Bronchial epithelial cell (primary cell): ENCODE measurements at regions not wholly inside any gene's neighbourhood (a gene's known extent, or its start where the extent isn't known, plus 50 kb on each side); places are given as distances from the start of the nearest gene placed in this dataset.
"Not testable (repeated sequence)": the region's sequence is repeated elsewhere in the genome, so short reads cannot be mapped to it uniquely, and the experiment has no call there.

ENCODE experiments used
- DNase-seq: peaks from one replicate; pipeline ENCODE4 v3.0.0-alpha.2; 2010; ENCODE audit warnings: low read depth
- FAIRE-seq: peaks from 2 replicates; lab custom pipeline; 2011; peaks lifted over from hg19 to GRCh38; lab: Jason Lieb, UNC
- H3K27me3 ChIP-seq: 2 replicates; pipeline ENCODE4 v1.5.1; 2011; ENCODE audit warnings: low read length; ENCODE audit not compliant: control insufficient read depth, insufficient read depth
- H3K36me3 ChIP-seq: 2 replicates; pipeline ENCODE4 v1.5.1; 2011; ENCODE audit warnings: low read length; ENCODE audit not compliant: control insufficient read depth, insufficient read depth
- H3K4me3 ChIP-seq: 2 replicates; pipeline ENCODE4 v1.5.1; 2011; ENCODE audit warnings: mild to moderate bottlenecking, low read depth, low read length, control low read depth
- CTCF ChIP-seq: IDR thresholded peaks from 2 replicates; pipeline ENCODE4 v1.5.1; 2011; ENCODE audit warnings: mild to moderate bottlenecking, moderate library complexity, low read length, control low read depth, inconsistent platforms; ENCODE audit not compliant: insufficient read depth, severe bottlenecking

GRCh38 chr14:71355324-71356201, 448.3 kb downstream of the PCNX1 start:
- H3K27me3 ChIP-seq = no peaks in the 10 kb centered on the region
- TF ChIP-seq CTCF = no peak
- DNase-seq (peak; percentile 58), FAIRE-seq (peak; percentile 58)
- H3K4me3 ChIP-seq = no peak overlapping the region
- no peaks in the 10 kb centered on the region for H3K36me3 ChIP-seq

DNA sequence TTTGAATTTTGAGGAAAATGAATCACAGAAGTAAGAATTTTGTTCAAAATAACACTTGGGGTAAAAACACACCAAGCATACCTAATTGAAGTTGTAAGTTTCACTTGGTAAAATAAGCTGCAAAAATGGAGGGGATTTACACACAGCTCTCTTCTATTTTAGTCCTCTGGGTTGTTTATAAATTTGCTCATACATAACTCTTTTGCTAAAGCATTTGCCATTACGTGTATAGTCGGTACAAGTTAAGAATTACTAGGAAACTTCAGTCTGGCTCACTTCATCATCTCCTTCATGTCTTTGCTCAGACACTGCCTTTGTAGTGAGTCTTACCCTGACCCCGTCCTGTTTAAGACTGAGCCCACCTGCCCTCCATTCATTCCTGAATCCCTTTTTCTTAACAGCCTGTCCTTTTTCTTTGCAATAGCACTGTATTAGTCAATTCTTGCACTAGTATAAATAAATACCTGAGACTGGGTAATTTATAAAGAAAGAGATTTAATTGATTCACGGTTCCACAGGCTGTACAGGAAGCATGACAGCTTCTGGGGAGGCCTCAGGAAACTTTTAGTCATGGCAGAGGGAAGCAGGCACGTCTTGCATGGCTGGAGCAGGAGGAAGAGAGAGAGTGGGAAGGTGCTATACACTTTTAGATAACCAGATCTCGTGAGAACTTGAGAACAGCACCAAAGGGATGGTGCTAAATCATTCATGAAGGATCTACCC, 451.1 kb downstream of the PCNX1 start:
- no peaks in the 10 kb centered on the region for H3K36me3 ChIP-seq
- DNase-seq = no peak
- H3K4me3 ChIP-seq = no peak overlapping the region
- no peaks in the 10 kb centered on the region for H3K27me3 ChIP-seq
- FAIRE-seq = no peak
- no peak for TF ChIP-seq CTCF

GRCh38 chr14:71358932-71359421, 451.7 kb downstream of the PCNX1 start:
- not testable (repeated sequence) for H3K27me3 ChIP-seq, H3K36me3 ChIP-seq, H3K4me3 ChIP-seq, DNase-seq, FAIRE-seq

DNA sequence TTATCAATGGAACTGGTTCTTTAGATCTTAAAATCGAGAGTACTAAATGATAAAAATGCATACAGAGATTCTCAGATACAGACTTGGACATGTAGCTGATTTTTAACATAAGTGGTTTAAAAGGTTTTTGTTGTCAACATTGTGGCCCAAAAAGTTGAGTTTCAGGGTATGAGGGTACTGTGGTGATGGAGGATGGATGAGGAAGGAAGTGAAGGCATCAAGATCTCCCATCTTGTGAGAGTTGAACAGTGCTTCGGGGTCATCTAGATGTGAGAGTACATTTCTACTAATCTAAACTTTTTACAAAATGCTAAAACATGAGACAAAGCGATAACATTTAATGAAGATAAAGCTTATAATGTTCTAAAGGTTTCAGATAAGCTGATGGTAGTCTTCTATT, 452.6 kb downstream of the PCNX1 start:
- no peak for TF ChIP-seq CTCF
- DNase-seq = no peak
- no peaks in the 10 kb centered on the region for H3K36me3 ChIP-seq
- peak; percentile 32 for FAIRE-seq
- no peak overlapping the region for H3K4me3 ChIP-seq
- no peaks in the 10 kb centered on the region for H3K27me3 ChIP-seq

GRCh38 chr14:71361336-71361735, 454.1 kb downstream of the PCNX1 start:
- Histone ChIP-seq H3K36me3 (no peaks in the 10 kb centered on the region), H3K4me3 (no peak overlapping the region), H3K27me3 (no peaks in the 10 kb centered on the region)
- DNase-seq (peak; percentile 68), FAIRE-seq (no peak)
- TF ChIP-seq CTCF = no peak

DNA sequence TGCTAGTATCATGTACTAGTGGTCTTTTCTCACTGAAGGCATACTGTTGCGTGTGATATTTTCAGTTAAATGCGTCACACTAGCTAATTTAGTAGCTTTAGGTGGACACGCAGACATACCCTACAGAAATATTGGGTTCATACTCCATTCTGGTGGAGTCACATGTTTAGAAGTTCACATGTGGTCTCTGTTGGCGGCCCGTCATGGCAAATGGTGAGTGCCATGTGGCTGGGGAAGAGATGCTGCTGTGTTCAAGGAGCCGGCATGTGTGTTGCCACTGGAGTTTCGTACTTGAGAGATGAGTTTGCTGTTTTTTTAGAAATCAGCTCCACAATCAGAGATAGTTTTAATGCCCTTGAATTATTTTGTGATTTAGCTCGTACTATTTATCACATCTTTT, 454.6 kb downstream of the PCNX1 start:
- H3K36me3 ChIP-seq = no peaks in the 10 kb centered on the region
- no peaks in the 10 kb centered on the region for H3K27me3 ChIP-seq
- FAIRE-seq = no peak
- no peak overlapping the region for H3K4me3 ChIP-seq
- no peak for TF ChIP-seq CTCF
- DNase-seq = no peak
